Effector memory CD4-positive, alpha-beta T cell (primary cell): ENCODE measurements at regions not wholly inside any gene's neighbourhood (a gene's known extent, or its start where the extent isn't known, plus 50 kb on each side); places are given as distances from the start of the nearest gene placed in this dataset.

Source experiments
- DNase-seq, 3 donors: peaks; one replicate each; pipeline ENCODE4 v3.0.0-alpha.2; 2020
- H3K27ac ChIP-seq: 2 replicates; pipeline ENCODE4 v1.7.0; 2013; ENCODE audit warnings: mild to moderate bottlenecking, low read length, moderate library complexity; ENCODE audit not compliant: insufficient read depth, poor library complexity, severe bottlenecking
- H3K27me3 ChIP-seq: replicated peaks from 2 replicates; pipeline ENCODE4 v1.7.0; 2013; ENCODE audit warnings: mild to moderate bottlenecking, low read length; ENCODE audit not compliant: insufficient read depth, control insufficient read depth, poor library complexity, severe bottlenecking
- H3K36me3 ChIP-seq: 2 replicates; pipeline ENCODE4 v1.7.0; 2013; ENCODE audit warnings: mild to moderate bottlenecking, low read length, moderate library complexity; ENCODE audit not compliant: control insufficient read depth, insufficient read depth
- H3K4me1 ChIP-seq: 2 replicates; pipeline ENCODE4 v1.7.0; 2013; ENCODE audit warnings: low read length, mild to moderate bottlenecking; ENCODE audit not compliant: control insufficient read depth, insufficient read depth, poor library complexity, severe bottlenecking
- H3K4me3 ChIP-seq: 2 replicates; pipeline ENCODE4 v1.7.0; 2013; ENCODE audit warnings: low read length, low read depth, mild to moderate bottlenecking; ENCODE audit not compliant: insufficient read depth, poor library complexity, severe bottlenecking
- H3K9me3 ChIP-seq: 2 replicates; pipeline ENCODE4 v1.7.0; 2013; ENCODE audit warnings: mild to moderate bottlenecking, low read length, moderate library complexity; ENCODE audit not compliant: control insufficient read depth

GRCh38 chr11:119533921-119534736 is 111.2 kb upstream of the THY1 start:
- H3K4me3 ChIP-seq: no peak overlapping the region
- H3K36me3 ChIP-seq: no peaks in the 10 kb centered on the region
- peaks cover 3% of the 10 kb centered on the region for H3K4me1 ChIP-seq
- no peaks in the 10 kb centered on the region for H3K27me3 ChIP-seq
- no peaks in the 10 kb centered on the region for H3K9me3 ChIP-seq
- no peak overlapping the region for H3K27ac ChIP-seq
- peak in 2 of 3 donors; percentile 6 to 12 for DNase-seq

GRCh38 chr11:119533462-119533861 is 110.5 kb upstream of the THY1 start:
- no peaks in the 10 kb centered on the region for H3K36me3 ChIP-seq
- H3K27me3 ChIP-seq: no peaks in the 10 kb centered on the region
- peaks cover 3% of the 10 kb centered on the region for H3K4me1 ChIP-seq
- no peaks in the 10 kb centered on the region for H3K9me3 ChIP-seq
- H3K4me3 ChIP-seq: no peak overlapping the region
- DNase-seq: no peak
- no peak overlapping the region for H3K27ac ChIP-seq

- Histone ChIP-seq H3K4me3 (no peak overlapping the region), H3K27me3 (no peaks in the 10 kb centered on the region), H3K36me3 (no peaks in the 10 kb centered on the region), H3K9me3 (no peaks in the 10 kb centered on the region), H3K27ac (no peak overlapping the region), H3K4me1 (peaks cover 3% of the 10 kb centered on the region)
- no peak for DNase-seq
These were observed 109.6 kb upstream of the THY1 start for GRCh38 chr11:119532551-119532950.

DNA sequence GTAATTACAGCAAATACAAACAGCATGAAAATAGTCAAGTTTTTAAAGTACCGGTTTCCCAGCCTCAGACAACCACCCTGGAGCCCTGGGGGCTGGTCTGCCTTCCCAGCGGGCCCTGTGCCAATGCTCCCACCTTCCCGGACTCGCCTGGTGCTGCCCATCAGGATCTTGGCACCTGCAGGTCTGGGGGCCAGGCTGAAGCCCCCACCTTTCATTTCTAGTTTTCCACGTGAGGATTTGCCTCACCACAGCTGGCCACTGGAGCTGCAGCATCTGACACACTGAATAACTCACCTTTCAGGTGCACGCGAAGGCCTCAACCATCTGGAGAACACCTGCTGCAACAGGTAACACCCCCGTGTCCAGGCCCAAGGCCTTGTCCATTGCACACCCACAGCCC is 108.7 kb upstream of the THY1 start:
- H3K27me3 ChIP-seq: no peaks in the 10 kb centered on the region
- no peaks in the 10 kb centered on the region for H3K36me3 ChIP-seq
- no peak for DNase-seq

GRCh38 chr11:119531056-119531455 is 108.1 kb upstream of the THY1 start:
- Histone ChIP-seq H3K9me3 (no peaks in the 10 kb centered on the region), H3K4me1 (peaks cover 3% of the 10 kb centered on the region), H3K4me3 (no peak overlapping the region), H3K27me3 (no peaks in the 10 kb centered on the region), H3K36me3 (no peaks in the 10 kb centered on the region), H3K27ac (no peak overlapping the region)
- DNase-seq: no peak

More for the DNA sequence above, 108.7 kb upstream of the THY1 start:
- Histone ChIP-seq H3K4me3 (no peak overlapping the region), H3K4me1 (peaks cover 3% of the 10 kb centered on the region), H3K9me3 (no peaks in the 10 kb centered on the region), H3K27ac (no peak overlapping the region)

DNA sequence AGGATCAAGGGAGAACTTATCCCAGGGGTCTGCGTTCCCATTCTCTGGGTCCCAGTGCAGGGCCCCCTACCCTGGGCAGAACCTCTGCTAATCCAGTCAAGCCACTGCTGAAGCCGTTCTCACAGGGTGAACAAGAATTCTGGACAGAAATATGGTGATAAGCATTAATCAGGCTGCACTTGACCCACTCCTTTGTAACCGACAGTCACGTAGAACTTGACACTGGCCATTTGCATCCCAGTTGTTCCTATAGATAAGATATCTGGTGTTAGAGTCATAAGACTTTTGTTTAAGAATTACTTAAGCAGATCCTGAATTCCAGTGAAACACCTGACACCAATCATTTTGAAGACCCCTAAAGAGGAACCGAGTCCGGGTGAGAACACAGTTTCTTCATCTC is 107.5 kb upstream of the THY1 start:
- no peak overlapping the region for H3K27ac ChIP-seq
- peaks cover 3% of the 10 kb centered on the region for H3K4me1 ChIP-seq
- no peaks in the 10 kb centered on the region for H3K36me3 ChIP-seq
- H3K9me3 ChIP-seq: no peaks in the 10 kb centered on the region
- DNase-seq: no peak
- H3K27me3 ChIP-seq: no peaks in the 10 kb centered on the region
- no peak overlapping the region for H3K4me3 ChIP-seq

DNA sequence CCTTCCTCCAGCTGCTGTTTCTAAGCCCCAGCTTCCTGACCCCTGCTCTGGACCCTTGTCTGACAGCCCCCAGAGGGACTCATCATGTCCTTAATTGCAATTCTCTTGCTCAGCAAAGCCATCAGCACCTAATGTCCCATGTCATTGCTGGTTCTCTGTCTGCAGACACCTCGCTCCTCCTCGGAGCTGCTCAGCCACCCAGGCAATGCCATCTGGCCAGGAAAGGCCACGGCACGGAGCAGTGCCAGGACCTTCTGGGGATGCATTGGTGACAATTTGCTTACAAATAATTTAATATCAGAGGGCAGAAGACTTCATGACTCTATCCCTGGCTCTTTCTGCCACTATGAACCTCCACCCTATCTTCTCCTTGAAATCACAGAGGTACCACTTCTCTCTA is 107.0 kb upstream of the THY1 start:
- no peak for DNase-seq
- H3K27me3 ChIP-seq: no peaks in the 10 kb centered on the region
- H3K9me3 ChIP-seq: no peaks in the 10 kb centered on the region
- no peaks in the 10 kb centered on the region for H3K36me3 ChIP-seq
- H3K4me1 ChIP-seq: peaks cover 3% of the 10 kb centered on the region
- no peak overlapping the region for H3K4me3 ChIP-seq
- H3K27ac ChIP-seq: no peak overlapping the region

DNA sequence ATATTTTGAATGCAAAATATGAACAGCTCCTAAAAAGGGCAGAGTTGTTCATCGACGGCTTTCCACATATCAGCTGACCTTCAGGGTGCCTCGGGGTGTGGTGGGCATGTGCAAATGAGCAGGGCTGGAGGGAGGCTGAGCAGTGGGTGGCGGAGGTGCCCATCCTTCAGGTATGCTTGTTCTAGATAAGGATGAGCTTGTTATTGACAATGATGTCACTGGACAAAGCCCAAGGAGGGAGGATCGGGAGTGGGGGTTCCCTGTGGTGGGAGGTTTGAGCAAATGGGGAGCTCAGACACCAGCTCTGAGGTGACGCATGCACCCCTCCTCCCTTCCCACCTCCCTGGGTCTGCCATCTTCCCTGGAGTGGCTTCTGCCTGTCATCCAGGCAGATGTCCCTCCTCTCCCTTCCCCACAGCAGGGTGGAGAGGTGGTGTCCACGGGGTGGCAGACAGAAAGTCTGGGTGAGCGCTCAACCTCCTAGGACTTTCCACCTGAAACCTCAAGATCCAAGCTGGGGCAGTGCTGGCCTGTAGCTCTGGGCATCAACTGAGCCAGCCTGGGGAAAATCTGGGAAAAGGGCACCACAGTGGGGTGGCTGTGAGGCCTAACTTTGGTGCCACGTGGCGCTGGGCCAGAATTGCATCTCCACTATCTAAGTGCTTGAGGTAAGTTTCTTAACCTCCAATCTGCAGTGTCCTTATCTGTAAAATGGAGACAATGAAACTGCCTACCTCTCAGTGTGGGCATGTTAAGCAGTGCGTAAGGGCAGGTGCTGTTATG is 106.3 kb upstream of the THY1 start:
- H3K27me3 ChIP-seq: no peaks in the 10 kb centered on the region
- no peaks in the 10 kb centered on the region for H3K9me3 ChIP-seq
- DNase-seq: no peak
- no peaks in the 10 kb centered on the region for H3K36me3 ChIP-seq
- H3K4me1 ChIP-seq: peaks cover 3% of the 10 kb centered on the region
- no peak overlapping the region for H3K4me3 ChIP-seq
- H3K27ac ChIP-seq: no peak overlapping the region

GRCh38 chr11:119525867-119526196 is 102.9 kb upstream of the THY1 start:
- no peak for DNase-seq
- Histone ChIP-seq H3K4me1 (no peaks in the 10 kb centered on the region), H3K27me3 (no peaks in the 10 kb centered on the region), H3K27ac (no peak overlapping the region), H3K36me3 (no peaks in the 10 kb centered on the region), H3K4me3 (no peak overlapping the region), H3K9me3 (no peaks in the 10 kb centered on the region)

DNA sequence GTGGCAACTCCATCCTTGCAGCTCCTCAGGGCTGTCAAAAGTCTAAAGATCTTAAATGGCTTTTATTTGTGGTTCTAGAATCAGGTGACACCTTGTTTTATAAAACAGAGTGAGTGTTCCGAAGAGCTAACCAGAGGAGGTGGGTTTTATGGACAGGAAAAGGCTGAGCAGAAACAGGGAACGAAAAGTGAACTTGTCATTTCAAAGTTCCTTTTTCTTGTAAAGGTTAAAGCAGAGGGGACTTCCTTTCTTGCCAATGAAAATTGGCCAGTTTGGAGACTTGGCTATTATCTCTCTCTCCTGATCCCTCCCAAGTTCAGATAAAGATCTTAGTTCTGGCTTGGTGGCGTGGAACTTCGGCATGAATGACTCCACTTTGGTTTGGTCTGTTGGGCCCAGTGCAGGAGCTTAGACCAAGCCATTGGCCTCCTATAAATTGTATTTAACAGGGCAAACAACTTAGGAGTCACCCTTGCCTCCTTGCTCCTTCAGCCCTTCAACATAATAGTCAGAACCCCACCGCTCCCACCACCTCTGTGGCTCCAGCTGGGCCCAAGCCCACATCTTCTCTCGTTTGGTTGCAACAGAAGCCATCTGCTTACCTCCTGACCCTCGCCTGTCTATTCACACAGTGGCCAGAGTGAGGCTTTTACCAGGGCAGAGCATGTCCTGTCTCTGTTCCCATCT is 102.4 kb upstream of the THY1 start:
- Histone ChIP-seq H3K27ac (no peak overlapping the region), H3K4me3 (no peak overlapping the region), H3K4me1 (no peaks in the 10 kb centered on the region), H3K9me3 (no peaks in the 10 kb centered on the region), H3K36me3 (no peaks in the 10 kb centered on the region), H3K27me3 (no peaks in the 10 kb centered on the region)
- no peak for DNase-seq
